ENCODE measurements at regions not wholly inside any gene's neighbourhood (a gene's known extent, or its start where the extent isn't known, plus 50 kb on each side); places are given as distances from the start of the nearest gene placed in this dataset.

GRCh38 chr14:87813686-87814085 lies 179.3 kb downstream of the GALC start:
- no peak overlapping the region for H3K27ac ChIP-seq (ENCODE audit: insufficient read depth, low read depth, low read length)
- H4K20me1 ChIP-seq (replicated peaks; ENCODE audit: control insufficient read depth, extremely low read depth, insufficient read depth, low read length): no peaks in the 10 kb centered on the region
- DNase-seq (ENCODE audit: low read depth, low spot score) (no peak), FAIRE-seq (no peak)
- no peaks in the 10 kb centered on the region for H3K36me3 ChIP-seq (ENCODE audit: control insufficient read depth in 2 of 2, extremely low read depth in 1 of 2, insufficient read depth in 2 of 2, low read length in 2 of 2)
- no peaks in the 10 kb centered on the region for H3K4me1 ChIP-seq (ENCODE audit: control insufficient read depth, extremely low read depth, insufficient read depth, low read length)
- dilution Hi-C loops (cut with MboI; ENCODE audit: extremely low pct_ligation_motif_present, low sequenced_read_pairs) (no loop called here), intact Hi-C loops (cut with micrococcal nuclease) (no loop called here)
- ChIA-PET CTCF (no interaction called here), POLR2A (no interaction called here)
- H3K79me2 ChIP-seq (ENCODE audit: control insufficient read depth, insufficient read depth, low read length): no peaks in the 10 kb centered on the region
- BruUV-seq (replicated peaks): no TSS peak
- H3K27me3 ChIP-seq (ENCODE audit: control insufficient read depth in 2 of 2, insufficient read depth in 2 of 2, low read length in 2 of 2): no peaks in the 10 kb centered on the region
- H3K4me2 ChIP-seq (ENCODE audit: insufficient read depth, low read length): no peak overlapping the region
- H2AFZ ChIP-seq (ENCODE audit: low read depth, low read length): no peak overlapping the region
- no peak overlapping the region for H3K9ac ChIP-seq (replicated peaks; ENCODE audit: extremely low read depth, insufficient read depth, low read length)
- TF ChIP-seq FOS (IDR thresholded peaks at IDR 0.05; ENCODE audit: borderline replicate concordance, insufficient read depth, low read length) (no peak), MAX (IDR thresholded peaks at IDR 0.05; ENCODE audit: insufficient read depth, insufficient read length) (no peak), POLR2A (IDR thresholded peaks at IDR 0.05; ENCODE audit: low read depth, low read length) (no peak), MYC (IDR thresholded peaks at IDR 0.05; ENCODE audit: low read depth, low read length) (no peak), POLR2AphosphoS5 (IDR thresholded peaks at IDR 0.05; ENCODE audit: insufficient read depth, low read depth, low read length) (no peak), GATA2 (IDR thresholded peaks at IDR 0.05; ENCODE audit: insufficient read depth, insufficient read length, low read depth, low read length) (no peak), JUN (IDR thresholded peaks at IDR 0.05; ENCODE audit: borderline replicate concordance, insufficient read depth, insufficient read length, low read depth) (no peak), CTCF (IDR thresholded peaks at IDR 0.05; ENCODE audit: extremely low read depth in 1 of 2, insufficient read depth in 1 of 2, low read depth in 1 of 2, low read length in 2 of 2) (no peak), EZH2 (IDR thresholded peaks at IDR 0.05; ENCODE audit: borderline replicate concordance, low read depth, low read length, severe bottlenecking) (no peak)
- H3K9me1 ChIP-seq (replicated peaks; ENCODE audit: control insufficient read depth, extremely low read depth, insufficient read depth, low read length): no peaks in the 10 kb centered on the region
- H3K9me3 ChIP-seq (replicated peaks; ENCODE audit: control insufficient read depth, insufficient read depth, low read length): no peaks in the 10 kb centered on the region
- no peak overlapping the region for H3K4me3 ChIP-seq (replicated peaks in 1 of 3; ENCODE audit: insufficient read depth in 1 of 3, low read depth in 1 of 3, low read length in 3 of 3)
